ENCODE measurements at regions not wholly inside any gene's neighbourhood (a gene's known extent, or its start where the extent isn't known, plus 50 kb on each side); places are given as distances from the start of the nearest gene placed in this dataset.

- peaks cover 4 to 6% (median 5%) of the 10 kb centered on the region in 3 experiments; a peak in 5 of 7 replicates for H3K36me3 Mint-ChIP-seq (ENCODE audit: insufficient read depth in 1 of 3, low read depth in 3 of 3)
- H3K4me2 ChIP-seq (ENCODE audit: insufficient read depth, insufficient read length, low read length) = no peak overlapping the region
- H2AFZ ChIP-seq (ENCODE audit: low read length) = no peak overlapping the region
- H3K4me1 ChIP-seq (ENCODE audit: insufficient read depth, low read length) = no peaks in the 10 kb centered on the region
- no peak overlapping the region for H3K56ac ChIP-seq (ENCODE audit: insufficient read length, low read depth, low read length)
- peaks cover 1% of the 10 kb centered on the region; the same call in 1 of the 2 replicates for H3K27me3 Mint-ChIP-seq (ENCODE audit: low read depth)
- H4K91ac ChIP-seq (ENCODE audit: insufficient read length, low read depth, low read length) = no peak overlapping the region
- H2BK15ac ChIP-seq (ENCODE audit: low read depth, low read length) = no peak overlapping the region
- no CpG with 5 or more reads among the region's 23 CpGs for whole genome bisulfite sequencing (ENCODE audit: extremely low coverage, insufficient read length, low lambda C conversion rate)
- no peak overlapping the region for H2BK120ac ChIP-seq (ENCODE audit: low read depth, low read length, poor library complexity, severe bottlenecking)
- no peak for DNase-seq
- no peak overlapping the region for H4K5ac ChIP-seq (ENCODE audit: insufficient read length, low read depth, low read length)
- H3T11ph ChIP-seq (ENCODE audit: low read length) = no peak overlapping the region
- H3K14ac ChIP-seq (ENCODE audit: insufficient read depth, low read length) = no peak overlapping the region
- H3K9me3 Mint-ChIP-seq = peaks cover 47 to 54% of the 10 kb centered on the region in 2 experiments
- H2BK5ac ChIP-seq (ENCODE audit: insufficient read length, low read length) = no peak overlapping the region
- H3K79me1 ChIP-seq (ENCODE audit: insufficient read depth, low read depth, low read length, poor library complexity, severe bottlenecking) = no peaks in the 10 kb centered on the region
- no peak overlapping the region for H2AK5ac ChIP-seq (ENCODE audit: insufficient read length, low read length)
- H3K27ac Mint-ChIP-seq = no peak overlapping the region
- H3K4ac ChIP-seq (ENCODE audit: low read depth, low read length) = no peak overlapping the region
- no peak overlapping the region for H3K27ac ChIP-seq (ENCODE audit: insufficient read length, low read depth, low read length)
- H3K79me2 ChIP-seq (ENCODE audit: insufficient read depth, low read length) = no peaks in the 10 kb centered on the region
- peaks cover 6% of the 10 kb centered on the region for H3K9me3 ChIP-seq (ENCODE audit: control insufficient read depth, low read depth, low read length)
- no peak overlapping the region for H2BK20ac ChIP-seq (ENCODE audit: low read depth, low read length, poor library complexity, severe bottlenecking)
- H4K8ac ChIP-seq (replicated peaks; ENCODE audit: insufficient read length, low read depth, low read length) = no peak overlapping the region
- no peak overlapping the region for H3K4me3 Mint-ChIP-seq
- no peaks in the 10 kb centered on the region for H4K20me1 ChIP-seq (ENCODE audit: control insufficient read depth, insufficient read depth, insufficient read length)
- no peaks in the 10 kb centered on the region for H3K4me1 Mint-ChIP-seq
- no peak overlapping the region for H3K23ac ChIP-seq (ENCODE audit: insufficient read length, low read depth, low read length)
- no peak overlapping the region for H3K18ac ChIP-seq (ENCODE audit: insufficient read length, low read depth, low read length)
- TF ChIP-seq, protein P1, sequence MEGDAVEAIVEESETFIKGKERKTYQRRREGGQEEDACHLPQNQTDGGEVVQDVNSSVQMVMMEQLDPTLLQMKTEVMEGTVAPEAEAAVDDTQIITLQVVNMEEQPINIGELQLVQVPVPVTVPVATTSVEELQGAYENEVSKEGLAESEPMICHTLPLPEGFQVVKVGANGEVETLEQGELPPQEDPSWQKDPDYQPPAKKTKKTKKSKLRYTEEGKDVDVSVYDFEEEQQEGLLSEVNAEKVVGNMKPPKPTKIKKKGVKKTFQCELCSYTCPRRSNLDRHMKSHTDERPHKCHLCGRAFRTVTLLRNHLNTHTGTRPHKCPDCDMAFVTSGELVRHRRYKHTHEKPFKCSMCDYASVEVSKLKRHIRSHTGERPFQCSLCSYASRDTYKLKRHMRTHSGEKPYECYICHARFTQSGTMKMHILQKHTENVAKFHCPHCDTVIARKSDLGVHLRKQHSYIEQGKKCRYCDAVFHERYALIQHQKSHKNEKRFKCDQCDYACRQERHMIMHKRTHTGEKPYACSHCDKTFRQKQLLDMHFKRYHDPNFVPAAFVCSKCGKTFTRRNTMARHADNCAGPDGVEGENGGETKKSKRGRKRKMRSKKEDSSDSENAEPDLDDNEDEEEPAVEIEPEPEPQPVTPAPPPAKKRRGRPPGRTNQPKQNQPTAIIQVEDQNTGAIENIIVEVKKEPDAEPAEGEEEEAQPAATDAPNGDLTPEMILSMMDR (conservative IDR thresholded peaks at IDR 0.05) = no peak
- H3K27me3 ChIP-seq (ENCODE audit: insufficient read depth, low read length) = no peaks in the 10 kb centered on the region
- no peak overlapping the region for H2BK12ac ChIP-seq (ENCODE audit: insufficient read length, low read depth, low read length)
- no peak overlapping the region for H3K9ac ChIP-seq (ENCODE audit: extremely low read depth, insufficient read length, low read length)
- H3K23me2 ChIP-seq (ENCODE audit: insufficient read length, low read depth, low read length, poor library complexity, severe bottlenecking) = no peaks in the 10 kb centered on the region
Observed at GRCh38 chr20:29448806-29449470, 1808.5 kb upstream of the DEFB115 start.

Measured in H9 (cell line).